ENCODE measurements at regions not wholly inside any gene's neighbourhood (a gene's known extent, or its start where the extent isn't known, plus 50 kb on each side); places are given as distances from the start of the nearest gene placed in this dataset.
"Not testable (repeated sequence)": the region's sequence is repeated elsewhere in the genome, so short reads cannot be mapped to it uniquely, and the experiment has no call there.

DNA sequence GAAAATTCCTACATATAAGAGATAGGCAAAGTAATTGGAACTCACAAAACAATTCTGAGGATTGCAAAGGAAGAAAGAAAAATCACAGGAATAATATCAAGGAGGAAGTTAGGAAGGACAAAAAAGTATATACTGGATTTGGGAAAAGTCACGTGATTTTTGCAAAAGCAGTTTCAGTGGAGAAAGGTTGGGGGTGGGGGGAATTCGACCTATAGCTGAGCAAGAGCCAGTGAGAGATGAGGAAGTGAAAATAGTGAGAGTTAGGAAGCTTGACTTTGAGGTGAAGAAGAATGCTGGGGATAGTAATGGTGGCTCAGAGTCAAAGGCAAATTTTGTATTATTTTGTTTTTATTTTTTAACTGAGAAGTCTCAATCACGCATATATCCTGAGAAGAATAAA is 438.0 kb upstream of the PMFBP1 start:
- Mint-ChIP-seq H3K9me3 (no peaks in the 10 kb centered on the region), H3K36me3 (ENCODE audit: insufficient read depth) (no peaks in the 10 kb centered on the region), H3K27me3 (no peaks in the 10 kb centered on the region), H3K4me1 (no peaks in the 10 kb centered on the region), H3K4me3 (no peak overlapping the region), H3K27ac (ENCODE audit: low read depth) (no peak overlapping the region)
- DNase-seq (ENCODE audit: low spot score in 2 of 2) = no peak
- ATAC-seq (replicated peaks; ENCODE audit: extremely low read depth, poor library complexity, severe bottlenecking) = no peak

DNA sequence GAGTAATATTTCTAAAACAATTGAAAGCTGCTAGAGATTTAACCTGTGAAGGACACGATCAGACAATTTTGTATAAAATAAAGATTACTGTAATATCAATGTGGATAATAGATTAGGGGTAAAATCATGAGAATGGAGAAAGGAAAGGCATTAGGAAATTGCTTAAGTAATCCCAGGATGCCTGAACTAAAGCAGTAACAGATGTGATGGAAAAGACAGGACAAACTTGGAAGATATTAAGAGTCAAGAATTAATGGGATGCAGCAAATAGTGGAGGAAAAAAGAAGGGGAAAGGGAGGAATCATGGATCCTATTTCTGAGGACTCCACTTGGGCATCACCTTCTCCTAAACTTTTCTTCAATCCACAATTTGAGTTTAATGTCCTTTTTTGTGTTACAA is 437.1 kb upstream of the PMFBP1 start:
- Mint-ChIP-seq H3K4me3 (no peak overlapping the region), H3K4me1 (no peaks in the 10 kb centered on the region), H3K36me3 (ENCODE audit: insufficient read depth) (no peaks in the 10 kb centered on the region), H3K27me3 (no peaks in the 10 kb centered on the region), H3K27ac (ENCODE audit: low read depth) (no peak overlapping the region), H3K9me3 (no peaks in the 10 kb centered on the region)
- DNase-seq (ENCODE audit: low spot score in 2 of 2) (no peak), ATAC-seq (replicated peaks; ENCODE audit: extremely low read depth, poor library complexity, severe bottlenecking) (no peak)

DNA sequence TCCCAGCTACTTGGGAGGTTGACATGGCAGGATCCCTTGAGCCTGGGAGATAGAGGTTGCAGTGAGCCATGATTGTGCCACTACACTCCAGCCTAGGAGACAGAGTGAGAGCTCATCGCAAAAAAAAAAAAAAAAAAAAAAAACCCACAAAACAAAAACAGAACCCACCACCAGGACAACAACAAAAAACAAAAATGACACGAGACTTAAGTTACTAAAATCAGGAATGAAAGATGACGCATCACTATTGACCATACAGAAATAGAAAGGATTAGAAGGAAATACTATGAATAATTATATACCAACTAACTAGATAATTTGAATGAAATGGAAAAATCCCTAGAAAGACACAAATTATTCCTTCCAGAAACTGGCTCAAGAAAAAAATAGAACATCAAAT is 432.4 kb upstream of the PMFBP1 start:
- Mint-ChIP-seq H3K27me3 (no peaks in the 10 kb centered on the region), H3K9me3 (no peaks in the 10 kb centered on the region), H3K4me1 (no peaks in the 10 kb centered on the region), H3K4me3 (no peak overlapping the region), H3K27ac (ENCODE audit: low read depth) (no peak overlapping the region), H3K36me3 (ENCODE audit: insufficient read depth) (no peaks in the 10 kb centered on the region)
- DNase-seq (ENCODE audit: low spot score in 2 of 2) (no peak), ATAC-seq (replicated peaks; ENCODE audit: extremely low read depth, poor library complexity, severe bottlenecking) (no peak)

DNA sequence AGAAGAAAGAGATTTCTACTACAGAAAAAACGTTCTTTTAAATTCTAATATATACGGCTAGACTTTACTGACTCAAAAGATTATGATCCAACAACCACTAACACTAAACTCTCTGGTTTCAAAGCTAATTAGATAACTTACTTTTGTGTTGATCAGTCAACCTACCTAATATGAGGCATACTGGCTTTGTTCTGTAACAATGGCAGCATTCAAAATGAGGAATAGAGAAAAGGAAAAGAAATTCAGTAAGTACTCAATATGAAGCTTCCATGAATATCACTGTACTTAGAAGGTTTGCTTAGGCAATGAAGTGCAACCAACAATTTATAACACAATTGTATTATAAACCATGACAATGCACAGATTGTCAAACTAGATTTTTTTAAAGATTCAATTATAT is 430.5 kb upstream of the PMFBP1 start:
- Mint-ChIP-seq H3K27ac (ENCODE audit: low read depth) (no peak overlapping the region), H3K27me3 (no peaks in the 10 kb centered on the region), H3K4me1 (no peaks in the 10 kb centered on the region), H3K9me3 (peaks cover 5% of the 10 kb centered on the region), H3K4me3 (no peak overlapping the region), H3K36me3 (ENCODE audit: insufficient read depth) (no peaks in the 10 kb centered on the region)
- DNase-seq (ENCODE audit: low spot score in 2 of 2) = no peak
- ATAC-seq (replicated peaks; ENCODE audit: extremely low read depth, poor library complexity, severe bottlenecking) = no peak

DNA sequence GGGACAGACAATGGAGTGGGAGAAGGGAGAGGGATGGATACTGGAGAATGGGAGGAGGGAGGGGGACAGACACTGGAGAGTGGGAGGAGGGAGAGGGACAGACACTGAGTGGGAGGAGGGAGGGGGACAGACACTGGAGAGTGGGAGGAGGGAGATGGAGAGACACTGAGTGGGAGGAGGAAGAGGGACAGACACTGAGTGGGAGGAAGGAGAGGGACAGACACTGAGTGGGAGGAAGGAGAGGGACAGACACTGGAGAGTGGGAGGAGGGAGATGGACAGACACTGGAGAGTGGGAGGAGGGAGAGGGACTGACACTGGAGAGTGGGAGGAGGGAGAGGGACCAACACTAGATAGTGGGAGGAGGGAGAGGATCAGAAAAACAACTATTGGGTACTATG is 426.7 kb upstream of the PMFBP1 start:
- H3K27ac Mint-ChIP-seq (ENCODE audit: low read depth) = no peak overlapping the region
- no peaks in the 10 kb centered on the region for H3K36me3 Mint-ChIP-seq (ENCODE audit: insufficient read depth)
- no peaks in the 10 kb centered on the region for H3K27me3 Mint-ChIP-seq
- DNase-seq (ENCODE audit: low spot score in 2 of 2) = no peak
- H3K9me3 Mint-ChIP-seq = peaks cover 5% of the 10 kb centered on the region
- H3K4me1 Mint-ChIP-seq = no peaks in the 10 kb centered on the region
- ATAC-seq (replicated peaks; ENCODE audit: extremely low read depth, poor library complexity, severe bottlenecking) = no peak
- no peak overlapping the region for H3K4me3 Mint-ChIP-seq

DNA sequence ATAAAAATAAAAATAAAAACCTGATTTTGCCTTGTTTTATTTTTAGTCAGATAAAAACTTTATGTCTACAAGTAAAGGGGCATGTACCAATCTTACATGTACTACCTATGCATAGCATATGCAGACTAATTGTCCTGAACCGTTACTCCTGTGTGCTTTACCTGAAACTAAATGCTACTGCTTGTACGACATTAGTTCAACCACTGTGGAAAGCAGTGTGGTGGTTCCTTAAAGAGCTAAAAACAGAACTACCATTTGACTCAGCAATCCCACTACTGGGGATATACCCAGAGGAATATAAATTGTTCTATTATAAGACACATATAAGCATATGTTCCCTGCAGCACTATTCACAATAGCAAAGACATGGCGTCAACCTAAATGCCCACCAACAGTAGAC is 426.0 kb upstream of the PMFBP1 start:
- no peaks in the 10 kb centered on the region for H3K36me3 Mint-ChIP-seq (ENCODE audit: insufficient read depth)
- H3K27me3 Mint-ChIP-seq = no peaks in the 10 kb centered on the region
- H3K4me1 Mint-ChIP-seq = no peaks in the 10 kb centered on the region
- H3K27ac Mint-ChIP-seq (ENCODE audit: low read depth) = no peak overlapping the region
- peaks cover 5% of the 10 kb centered on the region for H3K9me3 Mint-ChIP-seq
- H3K4me3 Mint-ChIP-seq = no peak overlapping the region
- ATAC-seq (replicated peaks; ENCODE audit: extremely low read depth, poor library complexity, severe bottlenecking) (no peak), DNase-seq (ENCODE audit: low spot score in 2 of 2) (no peak)

DNA sequence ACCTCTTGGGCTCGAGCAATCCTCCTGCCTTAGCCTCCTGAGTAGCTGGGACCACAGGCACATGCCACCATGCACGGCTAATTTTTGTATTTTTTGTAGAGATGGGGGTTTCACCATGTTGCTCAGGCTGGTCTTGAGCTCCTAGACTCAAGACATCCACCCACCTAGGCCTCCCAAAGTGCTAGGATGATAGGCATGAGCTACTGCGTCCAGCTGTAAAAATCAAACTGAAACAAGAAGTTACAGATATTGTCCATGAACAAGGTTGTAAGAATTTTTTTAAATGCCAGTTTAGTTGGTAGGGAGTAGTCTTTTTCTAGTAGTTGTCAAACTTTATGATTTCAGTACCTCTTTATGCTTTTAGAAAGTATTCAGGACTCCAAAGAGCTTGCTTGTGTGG is 424.4 kb upstream of the PMFBP1 start:
- H3K4me3 Mint-ChIP-seq = no peak overlapping the region
- H3K27me3 Mint-ChIP-seq = no peaks in the 10 kb centered on the region
- H3K4me1 Mint-ChIP-seq = no peaks in the 10 kb centered on the region
- no peak for ATAC-seq (replicated peaks; ENCODE audit: extremely low read depth, poor library complexity, severe bottlenecking)
- peaks cover 5% of the 10 kb centered on the region for H3K9me3 Mint-ChIP-seq
- DNase-seq (ENCODE audit: low spot score in 2 of 2) = no peak
- no peaks in the 10 kb centered on the region for H3K36me3 Mint-ChIP-seq (ENCODE audit: insufficient read depth)
- no peak overlapping the region for H3K27ac Mint-ChIP-seq (ENCODE audit: low read depth)

DNA sequence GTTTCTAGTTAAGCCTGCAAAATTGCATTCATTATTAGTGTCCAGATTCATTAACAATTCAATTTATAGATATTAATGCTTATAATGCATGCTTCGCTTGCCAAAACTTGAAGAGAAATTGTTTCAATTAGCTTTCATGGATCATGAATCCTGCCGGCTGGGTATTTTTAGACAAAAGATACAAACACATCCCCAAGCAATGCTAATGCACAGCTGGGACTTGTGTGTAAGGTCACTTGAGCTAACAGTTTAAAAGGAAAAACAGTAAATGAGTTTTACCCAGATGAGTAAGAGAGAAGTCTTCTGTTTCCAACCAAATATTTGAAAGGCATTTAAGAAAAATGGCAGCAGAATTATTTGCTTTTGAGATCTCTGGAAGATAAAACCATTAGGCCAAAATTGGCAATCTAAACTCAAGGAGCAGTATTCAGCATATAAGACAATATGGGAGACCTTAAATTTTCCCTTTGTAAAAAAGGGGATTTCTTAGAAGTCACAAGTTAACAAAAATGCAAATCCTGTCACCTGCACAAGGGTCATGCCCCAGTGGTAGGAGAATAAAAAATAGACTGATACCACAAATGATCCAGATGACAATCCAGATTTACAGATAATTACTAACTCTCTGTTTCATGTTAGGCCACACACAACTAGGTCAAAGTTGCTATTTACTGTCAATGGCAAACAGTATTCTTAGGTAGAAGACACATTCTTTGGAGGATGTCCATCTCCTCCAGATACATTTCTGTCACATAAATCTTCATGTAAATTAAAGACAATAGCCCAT is 418.4 kb upstream of the PMFBP1 start:
- Mint-ChIP-seq H3K9me3 (no peaks in the 10 kb centered on the region), H3K36me3 (ENCODE audit: insufficient read depth) (no peaks in the 10 kb centered on the region), H3K4me1 (no peaks in the 10 kb centered on the region), H3K27me3 (no peaks in the 10 kb centered on the region), H3K27ac (ENCODE audit: low read depth) (no peak overlapping the region), H3K4me3 (no peak overlapping the region)
- no peak for DNase-seq (ENCODE audit: low spot score in 2 of 2)
- no peak for ATAC-seq (replicated peaks; ENCODE audit: extremely low read depth, poor library complexity, severe bottlenecking)

DNA sequence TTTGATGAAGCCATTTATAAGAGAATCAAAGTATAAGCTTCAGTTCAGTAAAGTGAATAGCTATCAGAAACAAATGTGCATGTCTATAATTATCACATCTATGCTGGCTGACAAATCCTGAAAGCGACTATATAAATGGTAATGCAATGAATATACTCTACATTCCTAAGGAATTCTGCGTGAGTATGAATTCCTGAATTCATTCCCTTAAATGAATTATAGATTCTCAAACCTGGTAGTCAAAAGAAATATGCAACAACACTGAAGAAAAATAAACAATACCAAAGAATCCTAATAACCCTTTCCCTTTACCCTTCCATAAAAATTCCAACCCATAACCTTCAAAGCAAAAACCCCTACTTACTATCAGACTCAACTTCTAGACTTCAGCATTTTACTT is 416.6 kb upstream of the PMFBP1 start:
- ATAC-seq (replicated peaks; ENCODE audit: extremely low read depth, poor library complexity, severe bottlenecking) (no peak), DNase-seq (ENCODE audit: low spot score in 2 of 2) (no peak)
- Mint-ChIP-seq H3K27me3 (no peaks in the 10 kb centered on the region), H3K27ac (ENCODE audit: low read depth) (no peak overlapping the region), H3K4me1 (no peaks in the 10 kb centered on the region), H3K9me3 (no peaks in the 10 kb centered on the region), H3K36me3 (ENCODE audit: insufficient read depth) (no peaks in the 10 kb centered on the region), H3K4me3 (no peak overlapping the region)

DNA sequence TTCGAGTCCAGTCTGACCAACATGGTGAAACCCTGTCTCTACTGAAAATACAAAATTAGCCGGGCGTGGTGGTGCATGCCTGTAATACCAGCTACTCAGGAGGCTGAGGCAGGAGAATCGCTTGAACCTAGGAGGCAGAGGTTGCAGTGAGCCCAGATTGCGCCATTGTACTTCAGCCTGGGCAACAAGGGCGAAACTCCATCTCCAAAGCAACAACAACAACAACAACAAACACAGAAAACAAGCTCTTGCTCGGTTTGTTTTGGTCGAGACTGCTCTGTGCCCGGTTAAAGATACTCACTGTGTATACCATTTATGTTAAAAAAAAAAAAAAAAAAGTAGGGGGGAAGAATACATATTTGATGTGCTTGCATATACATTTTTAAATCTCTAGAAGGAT is 406.1 kb upstream of the PMFBP1 start:
- H3K27ac Mint-ChIP-seq (ENCODE audit: low read depth); H3K4me3 Mint-ChIP-seq; ATAC-seq (replicated peaks; ENCODE audit: extremely low read depth, poor library complexity, severe bottlenecking); DNase-seq (ENCODE audit: low spot score in 2 of 2); H3K9me3 Mint-ChIP-seq; H3K27me3 Mint-ChIP-seq; H3K4me1 Mint-ChIP-seq; H3K36me3 Mint-ChIP-seq (ENCODE audit: insufficient read depth): not testable (repeated sequence)

DNA sequence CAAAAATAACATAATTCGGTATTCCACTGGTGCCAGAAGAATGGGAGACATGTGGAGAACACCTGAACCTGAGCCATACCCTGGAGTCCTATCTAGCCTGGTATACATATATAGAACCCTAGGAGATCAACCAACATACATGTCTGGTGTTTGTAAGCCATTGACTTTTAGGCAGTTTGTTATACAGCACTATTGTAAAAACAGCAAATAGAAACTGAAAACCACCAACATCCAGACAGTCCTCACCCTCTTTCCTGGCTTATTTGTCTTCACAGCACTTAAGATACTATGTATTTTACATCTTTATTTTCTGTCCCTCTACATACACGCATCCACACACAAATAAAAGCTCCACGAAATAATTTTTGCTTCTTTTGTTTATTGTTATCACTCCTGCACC is 404.2 kb upstream of the PMFBP1 start:
- Mint-ChIP-seq H3K4me3 (no peak overlapping the region), H3K4me1 (no peaks in the 10 kb centered on the region), H3K9me3 (no peaks in the 10 kb centered on the region), H3K27me3 (no peaks in the 10 kb centered on the region), H3K36me3 (ENCODE audit: insufficient read depth) (peaks cover 2% of the 10 kb centered on the region), H3K27ac (ENCODE audit: low read depth) (no peak overlapping the region)
- DNase-seq (ENCODE audit: low spot score in 2 of 2) (no peak), ATAC-seq (replicated peaks; ENCODE audit: extremely low read depth, poor library complexity, severe bottlenecking) (no peak)

DNA sequence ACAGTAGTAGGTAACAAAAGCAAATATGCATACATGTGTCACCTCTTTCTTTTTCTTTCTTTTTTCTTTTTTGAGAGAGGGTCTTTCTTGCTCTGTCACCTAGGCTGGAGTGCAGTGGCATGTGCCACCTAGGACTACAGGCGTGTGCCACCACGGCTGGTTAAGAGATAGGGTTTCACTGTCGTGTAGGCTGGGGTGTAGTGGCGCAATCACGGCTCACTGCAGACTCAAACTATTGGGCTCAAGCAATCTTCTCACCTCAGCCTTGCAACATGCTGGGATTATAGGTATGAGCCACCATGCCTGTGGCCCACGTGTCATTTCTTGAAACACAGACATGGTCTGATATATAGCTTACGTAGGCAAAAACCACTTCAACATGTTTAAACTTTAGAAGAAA is 397.7 kb upstream of the PMFBP1 start:
- H3K27me3 Mint-ChIP-seq = no peaks in the 10 kb centered on the region
- no peaks in the 10 kb centered on the region for H3K36me3 Mint-ChIP-seq (ENCODE audit: insufficient read depth)
- H3K27ac Mint-ChIP-seq (ENCODE audit: low read depth) = no peak overlapping the region
- no peaks in the 10 kb centered on the region for H3K4me1 Mint-ChIP-seq
- H3K4me3 Mint-ChIP-seq = no peak overlapping the region
- DNase-seq (ENCODE audit: low spot score in 2 of 2) = no peak
- no peak for ATAC-seq (replicated peaks; ENCODE audit: extremely low read depth, poor library complexity, severe bottlenecking)
- no peaks in the 10 kb centered on the region for H3K9me3 Mint-ChIP-seq

DNA sequence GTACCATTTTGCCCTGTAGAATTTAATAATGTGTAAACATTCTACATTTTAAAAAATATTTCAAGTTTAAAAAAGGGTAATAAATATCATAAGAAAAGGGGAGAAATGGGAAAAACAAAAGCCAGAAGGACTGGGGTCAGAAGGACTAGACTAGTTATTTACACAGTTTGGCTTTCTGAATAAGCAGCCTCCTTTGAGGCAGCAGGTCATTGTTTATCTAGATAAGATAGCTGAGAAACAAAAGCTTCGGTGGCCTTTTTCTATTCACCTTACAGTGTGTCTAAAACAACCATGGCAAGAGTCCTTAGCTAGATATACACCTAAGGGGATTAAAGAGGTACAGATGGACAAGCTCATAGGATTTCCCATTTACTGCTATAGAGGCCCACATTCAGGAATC is 396.5 kb upstream of the PMFBP1 start:
- Mint-ChIP-seq H3K4me1 (no peaks in the 10 kb centered on the region), H3K9me3 (no peaks in the 10 kb centered on the region), H3K36me3 (ENCODE audit: insufficient read depth) (no peaks in the 10 kb centered on the region), H3K27me3 (no peaks in the 10 kb centered on the region), H3K4me3 (no peak overlapping the region), H3K27ac (ENCODE audit: low read depth) (no peak overlapping the region)
- ATAC-seq (replicated peaks; ENCODE audit: extremely low read depth, poor library complexity, severe bottlenecking) (no peak), DNase-seq (ENCODE audit: low spot score in 2 of 2) (no peak)

DNA sequence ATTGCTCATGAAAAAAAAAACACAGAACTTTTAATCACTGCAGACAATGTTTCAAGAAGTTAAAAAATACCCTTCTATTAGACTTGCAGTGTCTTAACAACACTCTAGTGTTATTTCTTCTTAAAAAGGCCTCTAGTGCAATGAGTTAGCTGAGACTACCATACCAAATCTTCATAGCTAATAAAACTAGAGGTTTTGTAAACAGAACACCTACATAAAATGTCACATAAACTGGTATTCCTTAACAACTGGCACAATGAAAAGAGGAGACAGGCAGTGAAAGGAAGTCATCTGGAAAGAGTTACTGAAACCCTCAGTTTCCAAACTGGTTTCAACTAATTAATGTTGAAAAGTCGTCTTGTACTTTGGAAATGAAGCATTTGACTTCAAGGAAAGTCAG is 394.2 kb upstream of the PMFBP1 start:
- no peak overlapping the region for H3K4me3 Mint-ChIP-seq
- no peak overlapping the region for H3K27ac Mint-ChIP-seq (ENCODE audit: low read depth)
- no peaks in the 10 kb centered on the region for H3K27me3 Mint-ChIP-seq
- H3K36me3 Mint-ChIP-seq (ENCODE audit: insufficient read depth) = peaks cover 2% of the 10 kb centered on the region
- no peak for DNase-seq (ENCODE audit: low spot score in 2 of 2)
- no peak for ATAC-seq (replicated peaks; ENCODE audit: extremely low read depth, poor library complexity, severe bottlenecking)
- no peaks in the 10 kb centered on the region for H3K4me1 Mint-ChIP-seq
- H3K9me3 Mint-ChIP-seq = no peaks in the 10 kb centered on the region
